GM12878 (cell line): ENCODE measurements at regions not wholly inside any gene's neighbourhood (a gene's known extent, or its start where the extent isn't known, plus 50 kb on each side); places are given as distances from the start of the nearest gene placed in this dataset.
"Not testable (repeated sequence)": the region's sequence is repeated elsewhere in the genome, so short reads cannot be mapped to it uniquely, and the experiment has no call there.

Experiments used
- ATAC-seq: fragments of 200-7000 bp; cut with Tn5 transposase; 3 replicates; pipeline ENCODE4 v1.9.1; 2020; ENCODE audit warnings: mild to moderate bottlenecking, moderate library complexity
- BruUV-seq: library from RNA; stranded (reverse); fragments of 400-500 nt; replicated peaks from 2 replicates; lab custom pipeline; 2021; lab: Mats Ljungman, UMichigan
- CTCF ChIA-PET: fragments of 300-600 bp; sonication (Branson Sonifier 250); formaldehyde crosslinking; extraction: SDS; loops from one replicate; lab custom pipeline; 2021; ENCODE audit warnings: inconsistent platforms; lab: Yijun Ruan, JAX
- POLR2A ChIA-PET: fragments of 350-600 bp; formaldehyde crosslinking; extraction: SDS; loops from one replicate; lab custom pipeline; 2021; ENCODE audit warnings: inconsistent platforms; lab: Charles Lee
- RAD21 ChIA-PET: fragments of 300-600 bp; sonication (Branson Sonifier 250); formaldehyde crosslinking; loops from one replicate; lab custom pipeline; 2023; ENCODE audit warnings: antibody characterized with exemption; ENCODE audit not compliant: unreplicated experiment; lab: Charles Lee
- SMC1A ChIA-PET: fragments of 300-600 bp; sonication (Branson Sonifier 250); formaldehyde crosslinking; loops from one replicate; lab custom pipeline; 2023; ENCODE audit not compliant: unreplicated experiment, uncharacterized antibody; lab: Charles Lee
- DNase-seq: peaks from one replicate; pipeline ENCODE4 v3.0.0-alpha.2; 2011; ENCODE audit warnings: low read depth, low spot score
- FAIRE-seq: peaks from 3 replicates; lab custom pipeline; 2011; peaks lifted over from hg19 to GRCh38; lab: Jason Lieb, UNC
- H2AFZ ChIP-seq: 2 replicates; pipeline ENCODE4 v1.6.0; 2011; ENCODE audit warnings: low read depth, low read length, control low read depth; ENCODE audit not compliant: control insufficient read depth
- H3K27ac ChIP-seq: 2 replicates; pipeline ENCODE4 v1.5.1; 2011; ENCODE audit warnings: control low read depth; ENCODE audit not compliant: control insufficient read depth, insufficient read depth
- H3K27me3 ChIP-seq, 2 experiments: replicated peaks in 1 of 2; 2 replicates each; pipeline versions ENCODE4 v1.6.0 to v1.6.1; 2011; ENCODE audit warnings: low read length in 1 of 2; ENCODE audit not compliant: control insufficient read depth in 2 of 2, insufficient read depth in 2 of 2
- H3K36me3 ChIP-seq, 2 experiments: 2 replicates each; pipeline ENCODE4 v1.5.1; 2011; ENCODE audit warnings: low read length in 1 of 2; ENCODE audit not compliant: control insufficient read depth in 2 of 2, insufficient read depth in 2 of 2
- H3K4me1 ChIP-seq: 2 replicates; pipeline ENCODE4 v1.6.1; 2011; ENCODE audit warnings: mild to moderate bottlenecking, low read length, moderate library complexity, mixed read lengths; ENCODE audit not compliant: control insufficient read depth, insufficient read depth
- H3K4me2 ChIP-seq: 2 replicates; pipeline ENCODE4 v1.6.0; 2011; ENCODE audit warnings: control low read depth; ENCODE audit not compliant: control insufficient read depth, insufficient read depth
- H3K4me3 ChIP-seq: fragments of 200-600 bp; sonication (generic); 2 replicates; pipeline ENCODE4 v1.5.1; 2016
- H3K79me2 ChIP-seq: 2 replicates; pipeline ENCODE4 v1.6.0; 2011; ENCODE audit warnings: low read length; ENCODE audit not compliant: control insufficient read depth, insufficient read depth
- H3K9ac ChIP-seq: 2 replicates; pipeline ENCODE4 v1.8.0; 2011; ENCODE audit warnings: low read length, control low read depth, mixed read lengths; ENCODE audit not compliant: control insufficient read depth, insufficient read depth
- H3K9me3 ChIP-seq: replicated peaks from 3 replicates; pipeline ENCODE4 v1.5.1; 2011; ENCODE audit warnings: mild to moderate bottlenecking, low read length; ENCODE audit not compliant: control insufficient read depth, insufficient read depth
- H4K20me1 ChIP-seq: 2 replicates; pipeline ENCODE4 v1.6.0; 2011; ENCODE audit not compliant: control insufficient read depth, insufficient read depth
- WGBS: methylation state at CpG from one replicate; pipeline ENCODE4 v1.1.6; 2016; ENCODE audit warnings: low lambda C conversion rate; ENCODE audit not compliant: insufficient replicate concordance, insufficient coverage; ENCODE audit errors: missing lambda C conversion rate; 5-methylcytosine and 5-hydroxymethylcytosine counted together
- in situ Hi-C: fragments of 300-500 bp; cut with MboI; formaldehyde crosslinking; loops from 9 replicates; pipeline ENCODE4 v1.14.3; 2018; ENCODE audit warnings: mixed read lengths
- intact Hi-C: fragments of 100-400 bp; cut with micrococcal nuclease; formaldehyde crosslinking; loops from one replicate; pipeline ENCODE4 v1.14.2; 2022; ENCODE audit not compliant: unreplicated experiment

DNA sequence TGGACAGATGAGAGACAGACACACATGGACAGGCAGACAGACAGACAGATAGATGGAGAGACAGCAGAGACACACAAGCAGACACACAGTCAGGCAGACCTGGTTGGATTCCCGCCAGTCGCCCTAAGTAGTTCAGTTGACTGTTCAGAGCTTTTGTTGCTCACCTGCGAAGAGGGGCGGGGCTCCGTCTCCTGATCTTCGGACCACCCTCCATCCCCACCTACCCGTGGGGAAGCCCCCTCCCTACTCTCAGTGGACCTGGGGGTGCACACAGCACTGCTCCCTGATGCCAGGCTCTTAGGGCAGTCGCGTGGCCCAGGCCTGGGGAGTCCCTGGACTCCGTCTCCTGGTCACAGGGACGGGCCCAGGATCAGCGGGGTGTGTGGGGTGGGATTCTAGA is 341.0 kb downstream of the ADGRD1 start:
- CTCF ChIA-PET, H3K27me3 ChIP-seq, ATAC-seq, FAIRE-seq, DNase-seq, H3K9me3 ChIP-seq, SMC1A ChIA-PET, RAD21 ChIA-PET, H3K27ac ChIP-seq, H3K4me3 ChIP-seq, intact Hi-C loops, POLR2A ChIA-PET, H3K9ac ChIP-seq, in situ Hi-C loops, H3K36me3 ChIP-seq, BruUV-seq, H3K79me2 ChIP-seq, H3K4me2 ChIP-seq, H3K4me1 ChIP-seq, H2AFZ ChIP-seq, H4K20me1 ChIP-seq: not testable (repeated sequence)
- WGBS, result 27% methylated on average over 12 of the region's 12 CpGs

DNA sequence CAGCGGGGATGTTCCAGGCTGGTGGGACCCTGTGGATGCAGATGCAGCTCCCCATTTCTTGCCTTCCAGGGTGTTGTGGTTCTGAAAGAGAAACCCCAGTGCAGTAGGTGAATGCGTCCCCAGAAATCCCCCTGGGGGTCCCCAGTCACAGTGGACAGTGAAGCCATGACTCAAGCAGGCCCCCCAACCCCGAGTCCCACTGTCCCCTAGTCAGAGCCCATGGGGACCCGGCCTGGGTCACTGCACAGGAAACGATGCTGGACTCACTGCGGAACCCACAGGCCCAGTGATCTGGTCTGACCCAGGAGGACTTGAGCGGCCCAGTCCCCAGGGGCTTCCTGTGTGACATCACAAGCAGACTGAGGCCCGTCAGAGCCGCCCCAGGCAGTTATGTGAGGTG is 341.4 kb downstream of the ADGRD1 start:
- DNase-seq, H2AFZ ChIP-seq, ATAC-seq, H3K4me2 ChIP-seq, H3K4me3 ChIP-seq, in situ Hi-C loops, CTCF ChIA-PET, H3K36me3 ChIP-seq, SMC1A ChIA-PET, H3K4me1 ChIP-seq, FAIRE-seq, H3K27ac ChIP-seq, H3K27me3 ChIP-seq, BruUV-seq, RAD21 ChIA-PET, H3K9ac ChIP-seq, H4K20me1 ChIP-seq, H3K79me2 ChIP-seq, H3K9me3 ChIP-seq, POLR2A ChIA-PET, intact Hi-C loops: not testable (repeated sequence)
- 29% methylated on average over 5 of the region's 9 CpGs for WGBS

DNA sequence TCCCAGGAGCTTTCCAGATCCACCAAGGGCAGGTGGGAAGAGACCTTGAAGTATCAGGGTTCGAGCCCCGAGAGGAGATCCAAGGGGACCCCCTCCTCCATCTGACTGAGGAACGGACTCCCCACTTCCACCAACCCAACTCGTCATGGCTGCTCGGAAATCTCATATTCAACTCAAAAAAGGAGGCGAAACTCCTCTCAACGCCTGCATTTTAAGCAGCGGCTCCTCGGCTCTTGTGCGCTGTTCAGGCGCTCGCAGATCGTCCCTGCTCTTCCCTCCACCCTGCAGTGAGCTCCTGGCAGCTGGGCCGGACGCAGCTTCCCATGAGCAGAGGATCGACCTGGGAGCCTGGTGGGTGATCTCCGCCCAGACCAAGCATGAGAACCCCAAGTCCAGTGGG is 341.9 kb downstream of the ADGRD1 start:
- H3K4me1 ChIP-seq, ATAC-seq, H3K79me2 ChIP-seq, H3K36me3 ChIP-seq, H3K27ac ChIP-seq, H3K9ac ChIP-seq, H2AFZ ChIP-seq, RAD21 ChIA-PET, H4K20me1 ChIP-seq, BruUV-seq, H3K9me3 ChIP-seq, CTCF ChIA-PET, H3K27me3 ChIP-seq, SMC1A ChIA-PET, DNase-seq, POLR2A ChIA-PET, in situ Hi-C loops, intact Hi-C loops, H3K4me2 ChIP-seq, FAIRE-seq, H3K4me3 ChIP-seq: not testable (repeated sequence)
- WGBS, result 55% methylated on average over 15 of the region's 17 CpGs

DNA sequence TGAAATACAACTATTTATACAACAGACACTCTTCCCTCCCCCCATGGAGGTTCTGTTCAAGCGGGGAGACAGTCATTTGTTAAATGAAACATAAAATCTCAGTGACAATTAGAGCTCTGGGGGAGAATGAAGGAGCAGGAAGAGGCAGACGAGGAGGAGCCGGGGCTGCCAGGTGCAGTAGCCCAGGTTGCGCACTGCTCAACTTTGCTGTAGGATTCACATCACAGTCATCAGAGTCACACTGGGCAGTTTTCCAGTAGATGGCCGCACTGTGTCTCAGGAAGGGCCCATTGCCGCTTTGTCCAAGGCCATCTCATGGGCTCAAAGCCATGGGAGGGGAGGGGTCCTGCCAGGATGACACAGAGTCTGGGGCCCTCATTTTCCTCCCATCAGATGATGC is 342.4 kb downstream of the ADGRD1 start:
- H3K9ac ChIP-seq, RAD21 ChIA-PET, H3K4me1 ChIP-seq, FAIRE-seq, H3K27me3 ChIP-seq, H3K79me2 ChIP-seq, POLR2A ChIA-PET, CTCF ChIA-PET, H3K4me3 ChIP-seq, ATAC-seq, H2AFZ ChIP-seq, H3K36me3 ChIP-seq, H3K9me3 ChIP-seq, SMC1A ChIA-PET, DNase-seq, H3K4me2 ChIP-seq, H4K20me1 ChIP-seq, H3K27ac ChIP-seq, intact Hi-C loops, BruUV-seq, in situ Hi-C loops: not testable (repeated sequence)
- WGBS, result 48% methylated on average over 6 of the region's 6 CpGs
